Astrocyte (in vitro differentiated cells and primary cell): ENCODE measurements at regions not wholly inside any gene's neighbourhood (a gene's known extent, or its start where the extent isn't known, plus 50 kb on each side); places are given as distances from the start of the nearest gene placed in this dataset.

Experiments
- DNase-seq: peaks from one replicate; pipeline ENCODE4 v3.0.0-alpha.2; 2010; ENCODE audit warnings: low read depth
- FAIRE-seq: peaks from 2 replicates; lab custom pipeline; 2011; peaks lifted over from hg19 to GRCh38; lab: Jason Lieb, UNC
- H2AFZ ChIP-seq: 2 replicates; pipeline ENCODE4 v1.6.0; 2012; ENCODE audit warnings: low read depth, low read length, inconsistent platforms
- H3K27ac ChIP-seq: 2 replicates; pipeline ENCODE4 v1.5.1; 2011; ENCODE audit warnings: low read depth, low read length, inconsistent platforms
- H3K27me3 ChIP-seq: 2 replicates; pipeline ENCODE4 v1.6.0; 2011; ENCODE audit warnings: low read length, inconsistent platforms; ENCODE audit not compliant: insufficient read depth
- H3K36me3 ChIP-seq: 2 replicates; pipeline ENCODE4 v1.5.1; 2011; ENCODE audit warnings: low read length, inconsistent platforms; ENCODE audit not compliant: insufficient read depth
- H3K4me1 ChIP-seq: 2 replicates; pipeline ENCODE4 v1.5.1; 2011; ENCODE audit warnings: low read length, inconsistent platforms; ENCODE audit not compliant: insufficient read depth
- H3K4me2 ChIP-seq: 2 replicates; pipeline ENCODE4 v1.6.0; 2012; ENCODE audit warnings: low read length, inconsistent platforms
- H3K4me3 ChIP-seq: 2 replicates; pipeline ENCODE4 v1.5.1; 2011; ENCODE audit warnings: low read depth, mild to moderate bottlenecking, low read length, inconsistent platforms; ENCODE audit not compliant: insufficient read depth
- H3K79me2 ChIP-seq: 2 replicates; pipeline ENCODE4 v1.6.0; 2012; ENCODE audit warnings: mild to moderate bottlenecking, low read length, inconsistent platforms; ENCODE audit not compliant: insufficient read depth
- H3K9ac ChIP-seq: 2 replicates; pipeline ENCODE4 v1.6.0; 2012; ENCODE audit warnings: mild to moderate bottlenecking, low read length, inconsistent platforms
- H3K9me3 ChIP-seq: 2 replicates; pipeline ENCODE4 v1.5.1; 2012; ENCODE audit warnings: low read depth, mild to moderate bottlenecking, low read length, inconsistent platforms; ENCODE audit not compliant: insufficient read depth
- H4K20me1 ChIP-seq: 2 replicates; pipeline ENCODE4 v1.6.0; 2012; ENCODE audit warnings: low read length, inconsistent platforms; ENCODE audit not compliant: insufficient read depth
- H3K27ac Mint-ChIP-seq: one replicate; pipeline ENCODE4 v1.8.0; 2021; ENCODE audit warnings: mild to moderate bottlenecking, mixed read lengths; ENCODE audit not compliant: unreplicated experiment
- H3K27me3 Mint-ChIP-seq: one replicate; pipeline ENCODE4 v1.8.0; 2021; ENCODE audit warnings: low read depth, mixed read lengths; ENCODE audit not compliant: unreplicated experiment
- H3K36me3 Mint-ChIP-seq: one replicate; pipeline ENCODE4 v1.8.0; 2021; ENCODE audit warnings: low read depth, mixed read lengths; ENCODE audit not compliant: unreplicated experiment
- H3K4me1 Mint-ChIP-seq: one replicate; pipeline ENCODE4 v1.8.0; 2021; ENCODE audit warnings: low read depth, mixed read lengths; ENCODE audit not compliant: unreplicated experiment
- H3K4me3 Mint-ChIP-seq: one replicate; pipeline ENCODE4 v1.8.0; 2021; ENCODE audit warnings: mild to moderate bottlenecking, moderate library complexity, mixed read lengths; ENCODE audit not compliant: unreplicated experiment
- H3K9me3 Mint-ChIP-seq: one replicate; pipeline ENCODE4 v1.8.0; 2021; ENCODE audit warnings: mild to moderate bottlenecking, mixed read lengths; ENCODE audit not compliant: unreplicated experiment
- EZH2 ChIP-seq: IDR thresholded peaks from 2 replicates; pipeline ENCODE4 v1.6.1; 2012; ENCODE audit warnings: mild to moderate bottlenecking, low read length, inconsistent platforms; ENCODE audit not compliant: insufficient read depth
- TF ChIP-seq, protein P1 (sequence below): IDR thresholded peaks from 2 replicates; pipeline ENCODE4 v1.5.1; 2011; ENCODE audit warnings: low read depth, mild to moderate bottlenecking, inconsistent platforms, low read length, moderate library complexity; ENCODE audit not compliant: insufficient read depth

DNA sequence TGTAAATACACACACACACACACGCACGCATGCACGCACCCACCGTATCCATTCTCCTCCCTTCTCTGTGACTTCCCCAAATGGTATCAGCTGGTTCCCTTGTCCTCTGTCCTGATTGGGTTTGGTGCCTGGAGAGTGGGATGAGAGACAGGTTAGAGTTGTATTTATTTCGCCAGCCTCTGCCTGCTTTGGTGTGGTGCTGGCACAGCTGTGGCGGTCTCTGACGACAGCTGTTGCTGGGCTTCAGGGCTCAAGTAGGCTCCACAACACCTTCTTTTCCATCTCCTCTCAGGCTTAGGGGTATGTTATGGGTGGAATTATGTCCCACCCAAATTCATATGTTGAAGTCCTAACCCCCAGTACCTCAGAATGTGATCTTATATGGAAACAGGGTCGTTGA, 94.9 kb upstream of the ITGA6 start:
- peaks cover 12% of the 10 kb centered on the region for H3K27me3 Mint-ChIP-seq
- DNase-seq = no peak
- no peaks in the 10 kb centered on the region for H3K36me3 ChIP-seq
- no peak for FAIRE-seq
- no peaks in the 10 kb centered on the region for H3K36me3 Mint-ChIP-seq
- H3K27ac ChIP-seq = no peak overlapping the region
- no peaks in the 10 kb centered on the region for H3K4me1 ChIP-seq
- no peaks in the 10 kb centered on the region for H3K9me3 ChIP-seq
- H3K4me1 Mint-ChIP-seq = peaks cover 11% of the 10 kb centered on the region
- no peak overlapping the region for H3K4me3 ChIP-seq
- no peak overlapping the region for H2AFZ ChIP-seq
- H3K9ac ChIP-seq = no peak overlapping the region
- TF ChIP-seq, protein P1, sequence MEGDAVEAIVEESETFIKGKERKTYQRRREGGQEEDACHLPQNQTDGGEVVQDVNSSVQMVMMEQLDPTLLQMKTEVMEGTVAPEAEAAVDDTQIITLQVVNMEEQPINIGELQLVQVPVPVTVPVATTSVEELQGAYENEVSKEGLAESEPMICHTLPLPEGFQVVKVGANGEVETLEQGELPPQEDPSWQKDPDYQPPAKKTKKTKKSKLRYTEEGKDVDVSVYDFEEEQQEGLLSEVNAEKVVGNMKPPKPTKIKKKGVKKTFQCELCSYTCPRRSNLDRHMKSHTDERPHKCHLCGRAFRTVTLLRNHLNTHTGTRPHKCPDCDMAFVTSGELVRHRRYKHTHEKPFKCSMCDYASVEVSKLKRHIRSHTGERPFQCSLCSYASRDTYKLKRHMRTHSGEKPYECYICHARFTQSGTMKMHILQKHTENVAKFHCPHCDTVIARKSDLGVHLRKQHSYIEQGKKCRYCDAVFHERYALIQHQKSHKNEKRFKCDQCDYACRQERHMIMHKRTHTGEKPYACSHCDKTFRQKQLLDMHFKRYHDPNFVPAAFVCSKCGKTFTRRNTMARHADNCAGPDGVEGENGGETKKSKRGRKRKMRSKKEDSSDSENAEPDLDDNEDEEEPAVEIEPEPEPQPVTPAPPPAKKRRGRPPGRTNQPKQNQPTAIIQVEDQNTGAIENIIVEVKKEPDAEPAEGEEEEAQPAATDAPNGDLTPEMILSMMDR = no peak
- no peak for TF ChIP-seq EZH2
- no peak overlapping the region for H3K4me2 ChIP-seq
- no peaks in the 10 kb centered on the region for H3K27me3 ChIP-seq
- H3K79me2 ChIP-seq = no peaks in the 10 kb centered on the region
- H4K20me1 ChIP-seq = no peaks in the 10 kb centered on the region
- H3K27ac Mint-ChIP-seq = no peak overlapping the region
- no peaks in the 10 kb centered on the region for H3K9me3 Mint-ChIP-seq
- no peak overlapping the region for H3K4me3 Mint-ChIP-seq

DNA sequence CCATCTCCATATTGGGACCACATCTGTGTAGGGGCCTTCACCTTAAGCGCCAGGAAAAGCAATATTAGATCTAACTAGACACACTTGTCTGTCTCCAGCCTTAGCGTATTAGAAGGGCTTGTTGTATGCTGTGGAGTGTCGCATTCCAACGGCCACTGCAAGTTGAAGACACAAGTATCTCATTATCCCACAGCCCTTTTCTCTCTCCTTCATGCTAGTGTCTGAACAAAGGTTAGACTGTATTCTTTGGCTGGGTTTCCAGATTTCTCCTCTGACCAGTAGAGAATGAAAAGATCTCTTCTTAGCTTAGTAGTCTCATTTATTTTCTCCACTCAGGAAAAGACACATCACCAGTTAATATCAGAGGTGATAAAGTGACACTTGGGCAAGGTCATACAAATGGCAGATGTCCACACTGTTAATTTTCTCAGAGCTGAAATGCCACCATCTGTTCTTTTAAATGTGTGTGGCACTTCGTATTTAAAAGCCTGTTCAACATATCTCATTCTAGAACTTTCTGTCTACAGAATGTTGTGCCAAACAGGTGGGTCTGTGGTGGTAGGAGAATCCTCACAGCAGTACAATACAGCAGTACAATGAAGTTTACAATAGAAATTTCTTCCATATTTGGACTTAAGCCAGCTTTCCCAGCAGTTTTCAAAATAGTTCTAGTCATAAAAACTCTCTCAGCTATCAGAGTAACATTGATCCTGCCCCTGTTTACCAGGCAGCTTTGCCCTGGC, 94.0 kb upstream of the ITGA6 start:
- Histone ChIP-seq H3K9ac (no peak overlapping the region), H4K20me1 (no peaks in the 10 kb centered on the region), H3K4me2 (no peak overlapping the region), H3K4me1 (no peaks in the 10 kb centered on the region), H3K27me3 (no peaks in the 10 kb centered on the region), H3K4me3 (no peak overlapping the region), H3K36me3 (no peaks in the 10 kb centered on the region), H2AFZ (no peak overlapping the region), H3K9me3 (no peaks in the 10 kb centered on the region), H3K79me2 (no peaks in the 10 kb centered on the region), H3K27ac (no peak overlapping the region)
- Mint-ChIP-seq H3K9me3 (no peaks in the 10 kb centered on the region), H3K36me3 (no peaks in the 10 kb centered on the region), H3K27ac (no peak overlapping the region), H3K4me3 (no peak overlapping the region), H3K27me3 (peaks cover 12% of the 10 kb centered on the region), H3K4me1 (peaks cover 11% of the 10 kb centered on the region)
- FAIRE-seq (no peak), DNase-seq (no peak)
- TF ChIP-seq, protein P1 = no peak
- no peak for TF ChIP-seq EZH2

DNA sequence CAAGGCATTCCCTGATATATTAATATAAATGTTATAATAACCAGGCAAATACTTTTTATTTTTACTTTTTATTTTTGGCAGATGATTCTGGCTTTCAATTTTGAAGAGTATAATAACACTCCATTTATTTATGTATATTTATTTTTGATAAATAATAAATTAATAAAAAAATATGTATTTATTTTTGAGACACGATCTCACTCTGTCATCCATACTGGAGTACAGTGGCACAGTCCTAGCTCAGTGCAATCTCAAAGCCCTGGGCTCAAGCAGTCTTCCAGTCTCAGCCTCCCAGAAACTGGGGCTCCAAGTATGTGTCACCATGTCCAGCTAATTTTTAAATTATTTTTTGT, 93.4 kb upstream of the ITGA6 start:
- no peak overlapping the region for H3K4me2 ChIP-seq
- TF ChIP-seq EZH2 = no peak
- TF ChIP-seq, protein P1 = no peak
- Mint-ChIP-seq H3K4me1 (peaks cover 8% of the 10 kb centered on the region), H3K27ac (no peak overlapping the region), H3K4me3 (no peak overlapping the region), H3K27me3 (peaks cover 10% of the 10 kb centered on the region), H3K9me3 (no peaks in the 10 kb centered on the region), H3K36me3 (no peaks in the 10 kb centered on the region)
- DNase-seq = no peak
- no peak overlapping the region for H3K27ac ChIP-seq
- no peaks in the 10 kb centered on the region for H3K4me1 ChIP-seq
- no peaks in the 10 kb centered on the region for H3K27me3 ChIP-seq
- FAIRE-seq = no peak
- no peak overlapping the region for H2AFZ ChIP-seq
- H4K20me1 ChIP-seq = no peaks in the 10 kb centered on the region
- no peak overlapping the region for H3K9ac ChIP-seq
- H3K9me3 ChIP-seq = no peaks in the 10 kb centered on the region
- H3K36me3 ChIP-seq = no peaks in the 10 kb centered on the region
- H3K4me3 ChIP-seq = no peak overlapping the region
- H3K79me2 ChIP-seq = no peaks in the 10 kb centered on the region
